H9 (cell line): ENCODE measurements at regions not wholly inside any gene's neighbourhood (a gene's known extent, or its start where the extent isn't known, plus 50 kb on each side); places are given as distances from the start of the nearest gene placed in this dataset.

Experiments used
- DNase-seq: peaks from one replicate; pipeline ENCODE4 v3.0.0-alpha.2; 2017
- H2AFZ ChIP-seq: one replicate; pipeline ENCODE4 v1.6.1; 2013; ENCODE audit warnings: mild to moderate bottlenecking, low read length, control low read depth, moderate library complexity
- H2AK5ac ChIP-seq: 2 replicates; pipeline ENCODE4 v1.6.1; 2013; ENCODE audit warnings: low read length, control low read depth, mixed read lengths; ENCODE audit not compliant: insufficient read length
- H2BK120ac ChIP-seq: one replicate; pipeline ENCODE4 v1.6.1; 2013; ENCODE audit warnings: low read depth, mild to moderate bottlenecking, low read length, control low read depth, inconsistent platforms; ENCODE audit not compliant: poor library complexity, severe bottlenecking
- H2BK12ac ChIP-seq: 2 replicates; pipeline ENCODE4 v1.6.1; 2013; ENCODE audit warnings: low read length, control low read depth, mixed read lengths, low read depth; ENCODE audit not compliant: insufficient read length
- H2BK15ac ChIP-seq: 2 replicates; pipeline ENCODE4 v1.6.1; 2013; ENCODE audit warnings: low read depth, low read length, control low read depth
- H2BK20ac ChIP-seq: one replicate; pipeline ENCODE4 v1.6.1; 2013; ENCODE audit warnings: low read depth, mild to moderate bottlenecking, low read length, control low read depth, inconsistent platforms; ENCODE audit not compliant: poor library complexity, severe bottlenecking
- H2BK5ac ChIP-seq: 2 replicates; pipeline ENCODE4 v1.6.1; 2013; ENCODE audit warnings: low read length, control low read depth, mixed read lengths; ENCODE audit not compliant: insufficient read length
- H3K14ac ChIP-seq: 2 replicates; pipeline ENCODE4 v1.6.1; 2013; ENCODE audit warnings: low read length, control low read depth; ENCODE audit not compliant: insufficient read depth
- H3K18ac ChIP-seq: 2 replicates; pipeline ENCODE4 v1.6.1; 2013; ENCODE audit warnings: low read depth, mild to moderate bottlenecking, mixed read lengths, low read length, control low read depth; ENCODE audit not compliant: insufficient read length
- H3K23ac ChIP-seq: 2 replicates; pipeline ENCODE4 v1.6.1; 2013; ENCODE audit warnings: low read length, control low read depth, mixed read lengths, low read depth; ENCODE audit not compliant: insufficient read length
- H3K23me2 ChIP-seq: 2 replicates; pipeline ENCODE4 v1.6.1; 2013; ENCODE audit warnings: low read depth, mild to moderate bottlenecking, mixed read lengths, low read length, control low read depth; ENCODE audit not compliant: insufficient read length, poor library complexity, severe bottlenecking
- H3K27ac ChIP-seq: 2 replicates; pipeline ENCODE4 v1.5.1; 2013; ENCODE audit warnings: low read length, control low read depth, mixed read lengths, low read depth; ENCODE audit not compliant: insufficient read length
- H3K27me3 ChIP-seq: 2 replicates; pipeline ENCODE4 v1.6.1; 2013; ENCODE audit warnings: low read length, control low read depth, inconsistent platforms; ENCODE audit not compliant: insufficient read depth
- H3K4ac ChIP-seq: 2 replicates; pipeline ENCODE4 v1.6.1; 2013; ENCODE audit warnings: low read depth, mild to moderate bottlenecking, control low read depth, inconsistent platforms, low read length, moderate library complexity
- H3K4me1 ChIP-seq: 2 replicates; pipeline ENCODE4 v1.6.1; 2013; ENCODE audit warnings: low read length, control low read depth, inconsistent platforms; ENCODE audit not compliant: insufficient read depth
- H3K4me2 ChIP-seq: 2 replicates; pipeline ENCODE4 v1.6.1; 2013; ENCODE audit warnings: low read length, control low read depth, mixed read lengths; ENCODE audit not compliant: insufficient read length, insufficient read depth
- H3K56ac ChIP-seq: 2 replicates; pipeline ENCODE4 v1.6.1; 2013; ENCODE audit warnings: low read depth, mild to moderate bottlenecking, mixed read lengths, low read length, control low read depth; ENCODE audit not compliant: insufficient read length
- H3K79me1 ChIP-seq: 2 replicates; pipeline ENCODE4 v1.6.1; 2013; ENCODE audit warnings: low read depth, mild to moderate bottlenecking, moderate library complexity, low read length, control low read depth, inconsistent platforms; ENCODE audit not compliant: insufficient read depth, poor library complexity, severe bottlenecking
- H3K79me2 ChIP-seq: 2 replicates; pipeline ENCODE4 v1.6.1; 2013; ENCODE audit warnings: low read length, control low read depth, inconsistent platforms; ENCODE audit not compliant: insufficient read depth
- H3K9ac ChIP-seq: 2 replicates; pipeline ENCODE4 v1.6.1; 2013; ENCODE audit warnings: low read length, control low read depth, mixed read lengths; ENCODE audit not compliant: insufficient read length; ENCODE audit errors: extremely low read depth
- H3K9me3 ChIP-seq: one replicate; pipeline ENCODE4 v1.6.1; 2013; ENCODE audit warnings: low read depth, low read length, inconsistent platforms; ENCODE audit not compliant: control insufficient read depth
- H3T11ph ChIP-seq: one replicate; pipeline ENCODE4 v1.6.1; 2013; ENCODE audit warnings: mild to moderate bottlenecking, low read length, control low read depth, inconsistent platforms
- H4K20me1 ChIP-seq: one replicate; pipeline ENCODE4 v1.6.1; 2013; ENCODE audit not compliant: control insufficient read depth, insufficient read length, insufficient read depth
- H4K5ac ChIP-seq: 2 replicates; pipeline ENCODE4 v1.6.1; 2013; ENCODE audit warnings: low read depth, mild to moderate bottlenecking, mixed read lengths, low read length, control low read depth; ENCODE audit not compliant: insufficient read length
- H4K8ac ChIP-seq: replicated peaks from 2 replicates; pipeline ENCODE4 v1.6.1; 2013; ENCODE audit warnings: low read length, control low read depth, mixed read lengths, low read depth; ENCODE audit not compliant: insufficient read length
- H4K91ac ChIP-seq: 2 replicates; pipeline ENCODE4 v1.6.1; 2013; ENCODE audit warnings: low read depth, mild to moderate bottlenecking, moderate library complexity, mixed read lengths, low read length, control low read depth; ENCODE audit not compliant: insufficient read length
- H3K27ac Mint-ChIP-seq, 3 experiments: 2 replicates in 2 of 3; 3 replicates in 1 of 3; pipeline ENCODE4 v1.8.0; 2020 to 2021; ENCODE audit warnings: mixed read lengths in 3 of 3, mild to moderate bottlenecking in 1 of 3, moderate library complexity in 1 of 3
- H3K27me3 Mint-ChIP-seq: 2 replicates; pipeline ENCODE4 v1.8.0; 2021; ENCODE audit warnings: low read depth, mild to moderate bottlenecking, moderate library complexity, mixed read lengths
- H3K36me3 Mint-ChIP-seq, 3 experiments: 2 replicates in 2 of 3; 3 replicates in 1 of 3; pipeline ENCODE4 v1.8.0; 2020 to 2021; ENCODE audit warnings: low read depth in 3 of 3, mixed read lengths in 3 of 3; ENCODE audit not compliant: insufficient read depth in 1 of 3
- H3K4me1 Mint-ChIP-seq, 2 experiments: 2 replicates each; pipeline ENCODE4 v1.8.0; 2020; ENCODE audit warnings: mixed read lengths in 2 of 2
- H3K4me3 Mint-ChIP-seq, 2 experiments: 2 replicates in 1 of 2; 3 replicates in 1 of 2; pipeline ENCODE4 v1.8.0; 2020 to 2021; ENCODE audit warnings: mild to moderate bottlenecking in 2 of 2, mixed read lengths in 2 of 2, moderate library complexity in 1 of 2
- H3K9me3 Mint-ChIP-seq, 2 experiments: 2 replicates in 1 of 2; 3 replicates in 1 of 2; pipeline ENCODE4 v1.8.0; 2020; ENCODE audit warnings: mild to moderate bottlenecking in 2 of 2, mixed read lengths in 2 of 2, moderate library complexity in 1 of 2
- WGBS: extraction: QIAGEN DNeasy Blood & Tissue Kit; methylation state at CpG from one replicate; pipeline ENCODE4 v1.1.7; 2013; ENCODE audit warnings: missing lambda C conversion rate, low lambda C conversion rate, mixed read lengths; ENCODE audit not compliant: insufficient read length; ENCODE audit errors: extremely low coverage; 5-methylcytosine and 5-hydroxymethylcytosine counted together
- TF ChIP-seq, protein P1 (sequence below): fragments of 200-600 bp; sonication (generic); conservative IDR thresholded peaks from 3 replicates; pipeline ENCODE4 v1.8.0; 2021; ENCODE audit warnings: antibody characterized with exemption, mild to moderate bottlenecking

DNA sequence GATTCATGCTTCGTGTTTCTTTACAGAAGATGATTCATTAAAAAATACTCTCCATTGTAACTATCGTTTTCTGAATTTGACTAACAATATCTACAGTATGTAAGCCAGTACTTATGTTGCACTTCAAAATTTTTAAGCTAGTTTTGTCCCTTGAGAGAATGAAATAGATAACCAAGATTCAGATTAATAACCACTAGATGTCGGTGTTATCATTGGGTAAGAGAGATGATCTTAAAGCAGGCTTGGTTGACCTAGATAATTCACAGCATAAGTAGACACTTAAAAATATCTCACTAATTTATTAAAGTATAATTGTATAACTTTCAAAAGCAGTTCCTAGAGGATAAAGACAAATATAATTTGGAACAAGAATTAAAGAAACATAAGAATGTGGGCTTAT, 430.9 kb downstream of the C4orf33 start:
- H3K23ac ChIP-seq = no peak overlapping the region
- H3K79me1 ChIP-seq = no peaks in the 10 kb centered on the region
- Mint-ChIP-seq H3K9me3 (no peaks in the 10 kb centered on the region), H3K4me1 (peaks cover 11% of the 10 kb centered on the region in 2 experiments), H3K27ac (no peak overlapping the region), H3K4me3 (no peak overlapping the region), H3K36me3 (no peaks in the 10 kb centered on the region), H3K27me3 (no peaks in the 10 kb centered on the region)
- H3K4me1 ChIP-seq = peaks cover 2% of the 10 kb centered on the region; the same call in 1 of the 2 replicates
- no peak for DNase-seq
- no CpG with 5 or more reads among the region's 3 CpGs for WGBS
- no peak overlapping the region for H2BK12ac ChIP-seq
- H3K9ac ChIP-seq = no peak overlapping the region
- no peak overlapping the region for H4K91ac ChIP-seq
- no peak overlapping the region for H3K4ac ChIP-seq
- no peak overlapping the region for H2BK15ac ChIP-seq
- no peak overlapping the region for H2BK20ac ChIP-seq
- H3T11ph ChIP-seq = no peak overlapping the region
- no peak overlapping the region for H3K56ac ChIP-seq
- TF ChIP-seq, protein P1, sequence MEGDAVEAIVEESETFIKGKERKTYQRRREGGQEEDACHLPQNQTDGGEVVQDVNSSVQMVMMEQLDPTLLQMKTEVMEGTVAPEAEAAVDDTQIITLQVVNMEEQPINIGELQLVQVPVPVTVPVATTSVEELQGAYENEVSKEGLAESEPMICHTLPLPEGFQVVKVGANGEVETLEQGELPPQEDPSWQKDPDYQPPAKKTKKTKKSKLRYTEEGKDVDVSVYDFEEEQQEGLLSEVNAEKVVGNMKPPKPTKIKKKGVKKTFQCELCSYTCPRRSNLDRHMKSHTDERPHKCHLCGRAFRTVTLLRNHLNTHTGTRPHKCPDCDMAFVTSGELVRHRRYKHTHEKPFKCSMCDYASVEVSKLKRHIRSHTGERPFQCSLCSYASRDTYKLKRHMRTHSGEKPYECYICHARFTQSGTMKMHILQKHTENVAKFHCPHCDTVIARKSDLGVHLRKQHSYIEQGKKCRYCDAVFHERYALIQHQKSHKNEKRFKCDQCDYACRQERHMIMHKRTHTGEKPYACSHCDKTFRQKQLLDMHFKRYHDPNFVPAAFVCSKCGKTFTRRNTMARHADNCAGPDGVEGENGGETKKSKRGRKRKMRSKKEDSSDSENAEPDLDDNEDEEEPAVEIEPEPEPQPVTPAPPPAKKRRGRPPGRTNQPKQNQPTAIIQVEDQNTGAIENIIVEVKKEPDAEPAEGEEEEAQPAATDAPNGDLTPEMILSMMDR = peak; percentile 44; the same call in 2 of the 3 replicates
- H3K27me3 ChIP-seq = no peaks in the 10 kb centered on the region
- H3K23me2 ChIP-seq = no peaks in the 10 kb centered on the region
- no peak overlapping the region for H2BK120ac ChIP-seq
- H2AK5ac ChIP-seq = no peak overlapping the region
- no peaks in the 10 kb centered on the region for H4K20me1 ChIP-seq
- H3K18ac ChIP-seq = no peak overlapping the region
- H3K14ac ChIP-seq = no peak overlapping the region
- H3K4me2 ChIP-seq = no peak overlapping the region
- no peak overlapping the region for H4K8ac ChIP-seq
- H4K5ac ChIP-seq = no peak overlapping the region
- no peaks in the 10 kb centered on the region for H3K9me3 ChIP-seq
- H2AFZ ChIP-seq = no peak overlapping the region
- no peak overlapping the region for H3K27ac ChIP-seq
- no peaks in the 10 kb centered on the region for H3K79me2 ChIP-seq
- H2BK5ac ChIP-seq = no peak overlapping the region
